ENCODE measurements at regions not wholly inside any gene's neighbourhood (a gene's known extent, or its start where the extent isn't known, plus 50 kb on each side); places are given as distances from the start of the nearest gene placed in this dataset.

- DNase-seq, result no peak
- in situ Hi-C loops (cut with HindIII; ENCODE audit: low pct_ligation_motif_present, low pct_unique_long_range_greater_than_20kb, low sequenced_read_pairs), result no loop called here
Observed at GRCh38 chr19:31959527-31960018, 385.8 kb upstream of the ZNF507 start.

GRCh38 chr19:31960474-31960873 lies 384.9 kb upstream of the ZNF507 start:
- DNase-seq, result no peak
- in situ Hi-C loops (cut with HindIII; ENCODE audit: low pct_ligation_motif_present, low pct_unique_long_range_greater_than_20kb, low sequenced_read_pairs), result no loop called here

DNA sequence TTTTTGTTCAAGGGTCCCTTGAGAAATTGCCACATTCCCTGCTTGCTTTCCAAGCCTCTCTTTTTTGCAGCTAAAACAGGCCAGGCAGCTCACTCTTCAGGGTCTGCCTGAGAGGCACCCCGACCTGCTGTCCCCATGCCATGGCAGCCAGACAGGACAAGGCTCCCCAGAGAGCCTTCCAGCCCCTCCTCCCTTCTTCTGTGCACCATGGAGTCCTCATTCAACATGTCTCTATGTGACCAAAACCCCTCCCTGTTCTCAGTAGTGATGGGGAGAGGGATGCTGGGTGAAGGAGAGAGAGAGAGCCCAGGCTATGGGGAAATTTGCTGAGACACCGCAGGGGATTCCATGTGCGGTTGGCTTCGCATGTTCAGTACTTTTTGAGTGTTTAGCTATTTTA lies 384.2 kb upstream of the ZNF507 start:
- DNase-seq, result no peak
- in situ Hi-C loops (cut with HindIII; ENCODE audit: low pct_ligation_motif_present, low pct_unique_long_range_greater_than_20kb, low sequenced_read_pairs), result no loop called here

GRCh38 chr19:31961667-31962066 lies 383.7 kb upstream of the ZNF507 start:
- DNase-seq, result no peak
- in situ Hi-C loops (cut with HindIII; ENCODE audit: low pct_ligation_motif_present, low pct_unique_long_range_greater_than_20kb, low sequenced_read_pairs), result no loop called here

- in situ Hi-C loops (cut with HindIII; ENCODE audit: low pct_ligation_motif_present, low pct_unique_long_range_greater_than_20kb, low sequenced_read_pairs), result no loop called here
Observed at GRCh38 chr19:31962561-31962996, 382.8 kb upstream of the ZNF507 start.

DNA sequence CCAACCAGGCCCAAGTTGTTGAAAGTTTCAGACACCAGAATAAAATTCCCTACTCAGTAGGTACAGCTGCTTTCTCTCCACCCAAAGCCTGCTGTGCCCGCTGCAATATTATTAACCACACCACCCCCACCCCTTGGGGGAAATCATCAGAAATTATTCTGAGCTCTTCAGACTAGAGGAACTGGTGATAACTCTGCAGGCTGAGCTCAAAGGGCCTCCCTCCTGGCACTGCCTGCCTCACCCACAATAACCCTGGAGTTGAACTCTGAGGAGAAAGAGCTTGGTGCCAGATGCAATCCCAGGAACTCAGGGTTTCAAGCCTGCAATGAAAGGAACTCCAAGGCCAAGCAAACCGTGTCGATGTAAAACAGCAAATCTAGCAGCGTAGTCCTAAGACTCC lies 381.7 kb upstream of the ZNF507 start:
- no peak for DNase-seq
- in situ Hi-C loops (cut with HindIII; ENCODE audit: low pct_ligation_motif_present, low pct_unique_long_range_greater_than_20kb, low sequenced_read_pairs), result no loop called here

More at GRCh38 chr19:31962561-31962996, 382.8 kb upstream of the ZNF507 start:
- no peak for DNase-seq

GRCh38 chr19:31969016-31969415 lies 376.4 kb upstream of the ZNF507 start:
- in situ Hi-C loops (cut with HindIII; ENCODE audit: low pct_ligation_motif_present, low pct_unique_long_range_greater_than_20kb, low sequenced_read_pairs), result no loop called here
- DNase-seq, result no peak

- in situ Hi-C loops (cut with HindIII; ENCODE audit: low pct_ligation_motif_present, low pct_unique_long_range_greater_than_20kb, low sequenced_read_pairs), result no loop called here
- no peak for DNase-seq
Observed at GRCh38 chr19:31970027-31970461, 375.4 kb upstream of the ZNF507 start.

- no peak for DNase-seq
- in situ Hi-C loops (cut with HindIII; ENCODE audit: low pct_ligation_motif_present, low pct_unique_long_range_greater_than_20kb, low sequenced_read_pairs), result no loop called here
Observed at GRCh38 chr19:31974290-31974689, 371.1 kb upstream of the ZNF507 start.

DNA sequence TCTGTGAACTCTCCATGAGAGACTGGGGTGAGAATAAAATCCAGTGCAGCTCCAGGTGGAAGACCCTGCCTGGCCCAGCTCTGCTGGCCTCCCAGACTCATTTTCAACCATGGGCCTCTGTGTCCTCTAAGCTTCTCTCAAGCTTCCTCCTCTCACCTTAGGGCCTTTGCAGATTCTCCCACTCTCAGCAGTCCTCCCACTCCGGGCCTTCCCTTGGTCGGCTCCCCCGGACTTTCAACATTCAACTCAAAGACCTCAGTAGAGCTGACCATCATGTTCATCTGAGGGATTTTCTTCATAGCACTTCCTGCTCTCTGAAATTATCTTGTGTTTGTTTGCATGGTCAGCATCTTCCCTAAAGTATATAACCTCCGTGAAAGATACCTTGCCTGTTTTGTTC lies 370.5 kb upstream of the ZNF507 start:
- in situ Hi-C loops (cut with HindIII; ENCODE audit: low pct_ligation_motif_present, low pct_unique_long_range_greater_than_20kb, low sequenced_read_pairs), result no loop called here
- DNase-seq, result no peak

DNA sequence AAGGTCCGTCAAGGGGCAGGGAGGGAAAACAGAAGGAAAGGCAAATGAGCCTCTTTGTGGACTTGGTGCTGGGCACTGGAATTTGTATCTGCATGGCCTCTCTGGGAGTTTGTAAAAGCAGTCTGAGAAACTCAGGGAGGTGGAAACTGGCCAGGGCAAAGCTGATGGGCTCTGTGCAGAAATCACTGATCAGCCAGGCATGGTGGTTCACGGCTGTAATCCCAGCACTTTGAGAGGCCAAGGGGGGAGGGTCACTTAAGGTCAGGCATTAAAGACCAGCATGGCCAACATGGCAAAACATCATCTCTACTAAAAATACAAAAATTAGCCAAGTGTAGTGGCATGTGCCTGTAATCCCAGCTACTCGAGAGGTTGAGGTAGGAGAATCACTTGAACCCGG lies 369.9 kb upstream of the ZNF507 start:
- in situ Hi-C loops (cut with HindIII; ENCODE audit: low pct_ligation_motif_present, low pct_unique_long_range_greater_than_20kb, low sequenced_read_pairs), result no loop called here
- no peak for DNase-seq

DNA sequence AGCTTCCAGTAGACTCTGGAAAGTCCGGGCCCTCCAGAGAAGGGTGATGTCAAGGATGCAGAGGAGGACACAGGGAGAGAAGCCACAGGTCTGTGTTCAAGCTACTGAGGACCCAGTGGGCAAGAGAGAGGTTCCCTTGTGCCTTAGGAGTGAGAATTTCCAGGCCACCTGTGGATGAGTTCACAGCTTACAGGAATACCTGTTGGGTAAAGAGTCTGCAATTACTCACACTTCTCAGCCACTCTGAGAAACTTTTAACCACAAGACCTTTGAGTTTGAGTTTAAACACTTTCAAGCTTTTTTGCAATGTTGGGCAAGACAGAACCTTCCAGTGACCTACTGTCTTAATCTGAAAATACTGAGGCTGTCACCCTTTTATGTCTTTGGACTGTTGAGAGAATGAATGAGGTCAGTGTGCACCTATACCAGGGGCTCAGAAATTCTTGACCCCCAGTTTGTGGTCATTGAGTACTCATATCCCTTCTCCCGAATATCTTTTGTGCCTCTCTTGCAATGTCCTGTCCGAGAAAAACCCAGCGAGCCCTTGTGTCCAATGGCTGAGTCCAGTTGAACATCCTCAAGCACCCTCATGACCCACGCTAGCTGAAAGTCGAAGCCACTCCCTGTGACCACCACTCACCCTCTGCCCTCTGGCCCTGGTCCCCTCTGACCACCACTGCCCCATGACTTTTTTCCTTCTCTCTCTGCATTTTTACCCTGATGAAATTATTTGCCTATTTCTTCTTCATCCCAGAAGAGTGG lies 368.5 kb upstream of the ZNF507 start:
- in situ Hi-C loops (cut with HindIII; ENCODE audit: low pct_ligation_motif_present, low pct_unique_long_range_greater_than_20kb, low sequenced_read_pairs), result no loop called here
- no peak for DNase-seq

GRCh38 chr19:31979362-31979761 lies 366.0 kb upstream of the ZNF507 start:
- in situ Hi-C loops (cut with HindIII; ENCODE audit: low pct_ligation_motif_present, low pct_unique_long_range_greater_than_20kb, low sequenced_read_pairs), result no loop called here
- no peak for DNase-seq

DNA sequence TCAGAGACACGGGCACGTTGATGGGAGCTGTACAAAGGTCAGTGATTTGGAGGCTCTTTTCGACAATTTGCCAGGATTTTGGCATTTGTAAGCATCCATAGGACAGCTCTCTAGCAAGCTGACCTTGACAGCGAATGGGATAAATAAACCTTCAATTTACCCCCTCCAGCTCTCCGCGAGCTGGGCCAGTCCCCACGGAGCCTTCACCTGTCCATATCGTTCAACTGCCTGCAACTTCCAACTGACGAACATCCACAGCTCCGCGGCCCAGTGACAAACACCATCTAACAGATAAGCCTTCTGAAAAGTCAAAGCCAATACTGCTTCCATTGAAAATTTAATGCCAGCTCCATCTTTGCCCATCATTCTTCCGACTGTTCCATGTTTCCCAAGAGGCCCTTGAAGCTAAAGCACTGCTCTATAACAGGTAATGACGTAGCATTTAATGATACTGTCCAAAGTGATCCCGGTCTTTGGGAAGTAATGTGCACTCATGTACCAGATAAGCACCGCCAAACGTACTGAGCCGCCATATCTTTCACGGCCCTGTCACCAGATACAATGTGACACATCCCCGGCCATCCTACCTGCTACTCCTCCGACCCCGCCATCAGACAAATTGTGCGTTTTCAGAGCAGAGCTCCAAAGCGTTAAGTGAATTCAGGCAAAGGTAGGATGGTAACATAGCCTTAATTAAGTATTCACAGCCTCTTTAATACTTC lies 365.3 kb upstream of the ZNF507 start:
- in situ Hi-C loops (cut with HindIII; ENCODE audit: low pct_ligation_motif_present, low pct_unique_long_range_greater_than_20kb, low sequenced_read_pairs), result no loop called here
- no peak for DNase-seq

GRCh38 chr19:31980796-31981195 lies 364.6 kb upstream of the ZNF507 start:
- in situ Hi-C loops (cut with HindIII; ENCODE audit: low pct_ligation_motif_present, low pct_unique_long_range_greater_than_20kb, low sequenced_read_pairs), result no loop called here
- no peak for DNase-seq

GRCh38 chr19:31981545-31981944 lies 363.9 kb upstream of the ZNF507 start:
- no peak for DNase-seq
- in situ Hi-C loops (cut with HindIII; ENCODE audit: low pct_ligation_motif_present, low pct_unique_long_range_greater_than_20kb, low sequenced_read_pairs), result no loop called here

DNA sequence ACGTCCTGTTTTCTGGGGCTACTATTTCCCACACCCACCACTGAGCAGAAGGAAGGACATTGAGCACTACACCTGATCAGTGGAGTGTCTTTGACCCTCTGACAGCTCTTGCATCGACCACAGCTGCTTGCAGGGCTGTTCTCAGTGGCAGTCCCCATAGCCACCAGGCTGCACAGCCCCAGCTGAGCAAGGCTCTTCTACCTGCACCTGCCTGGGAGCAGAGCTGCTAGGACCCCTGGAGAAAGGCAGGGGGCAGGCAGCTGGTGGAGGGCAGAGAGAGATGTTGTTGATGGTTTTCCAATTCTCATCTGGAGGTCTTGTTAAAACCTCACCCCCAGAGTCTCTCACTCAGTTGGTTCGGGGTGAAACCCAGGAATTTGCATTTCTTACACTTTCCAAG lies 361.8 kb upstream of the ZNF507 start:
- DNase-seq, result no peak
- in situ Hi-C loops (cut with HindIII; ENCODE audit: low pct_ligation_motif_present, low pct_unique_long_range_greater_than_20kb, low sequenced_read_pairs), result no loop called here

- no peak for DNase-seq
- in situ Hi-C loops (cut with HindIII; ENCODE audit: low pct_ligation_motif_present, low pct_unique_long_range_greater_than_20kb, low sequenced_read_pairs), result no loop called here
Observed at GRCh38 chr19:31985001-31985605, 360.3 kb upstream of the ZNF507 start.

DNA sequence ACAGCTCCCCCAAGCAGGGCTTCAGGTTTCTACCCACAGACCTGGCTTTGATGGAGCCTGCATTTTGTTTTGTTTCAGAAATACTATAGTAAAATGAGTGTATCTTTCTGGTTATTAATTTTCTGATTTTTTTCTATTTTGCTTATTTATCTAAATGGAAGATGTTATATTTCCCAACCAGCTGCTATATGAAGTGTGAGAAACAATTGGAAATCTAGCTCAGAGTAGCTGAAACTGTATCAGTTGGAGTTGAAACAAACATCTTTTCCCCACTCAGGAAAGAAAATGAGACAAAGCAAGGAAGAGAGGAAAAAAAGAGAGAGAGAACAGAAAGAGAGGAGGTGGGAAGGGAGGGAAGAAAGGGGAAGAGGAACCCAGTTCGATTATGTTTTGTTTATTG lies 358.5 kb upstream of the ZNF507 start:
- in situ Hi-C loops (cut with HindIII; ENCODE audit: low pct_ligation_motif_present, low pct_unique_long_range_greater_than_20kb, low sequenced_read_pairs), result no loop called here
- no peak for DNase-seq
